ENCODE measurements at regions not wholly inside any gene's neighbourhood (a gene's known extent, or its start where the extent isn't known, plus 50 kb on each side); places are given as distances from the start of the nearest gene placed in this dataset.

DNA sequence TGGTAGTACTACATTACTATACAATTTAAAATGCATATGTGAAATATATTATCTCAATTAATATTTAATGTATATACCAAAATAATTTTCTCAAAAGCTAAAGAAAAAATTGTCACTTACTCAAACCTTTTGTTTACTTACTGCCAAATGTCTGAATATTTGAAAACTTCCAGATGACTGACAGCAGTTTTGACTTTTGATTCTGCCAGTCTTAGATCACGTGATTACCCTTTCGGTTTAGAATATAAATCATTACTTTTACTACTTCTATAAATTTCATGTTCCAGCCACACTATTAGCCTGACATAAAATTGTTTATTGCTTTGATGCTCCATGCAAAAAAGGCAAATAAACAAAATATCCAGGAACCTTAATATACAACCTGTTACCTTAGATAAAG, 680.7 kb upstream of the ID4 start:
- 70 to 85% methylated on average over 2 of the region's 2 CpGs for WGBS, 2 donors
- ATAC-seq, result no peak
- Histone ChIP-seq H3K27ac (peak overlapping the region in 1 of 4 donors; percentile 60), H3K4me1 (no peaks in the 10 kb centered on the region), H3K36me3 (replicated peaks in 1 of 2; ENCODE audit: insufficient read depth in 1 of 2, low read depth in 2 of 2) (no peaks in the 10 kb centered on the region), H3K4me3 (no peak overlapping the region), H3K27me3 (no peaks in the 10 kb centered on the region), H3K9me3 (no peaks in the 10 kb centered on the region)
- TF ChIP-seq CTCF (IDR thresholded peaks at IDR 0.05) (no peak), POLR2A (IDR thresholded peaks at IDR 0.05) (no peak)
- DNase-seq, result no peak
- intact Hi-C loops (cut with DNase I), result no loop called here

DNA sequence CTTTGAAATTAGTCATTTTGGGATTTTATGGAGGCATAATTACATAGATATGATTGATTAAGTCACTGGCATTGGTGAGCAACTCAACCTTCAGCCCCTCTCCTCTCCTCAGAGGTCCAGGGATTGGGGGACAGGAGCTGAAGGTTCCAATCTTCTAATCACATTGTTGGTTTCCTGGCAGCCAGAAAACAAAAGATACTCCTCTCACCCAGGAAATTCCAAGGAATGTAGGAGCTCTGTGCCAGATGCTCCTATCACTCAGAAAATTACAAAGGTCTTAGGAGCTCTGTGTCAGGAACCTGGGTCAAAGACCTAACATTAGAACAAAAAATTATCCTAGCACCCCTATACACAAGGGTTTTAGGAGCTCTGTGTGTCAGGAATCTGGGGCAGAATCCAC, 679.7 kb upstream of the ID4 start:
- no peaks in the 10 kb centered on the region for H3K9me3 ChIP-seq
- H3K27ac ChIP-seq, result peak overlapping the region in 3 of 4 donors; percentile 14 to 61 (median 60)

DNA sequence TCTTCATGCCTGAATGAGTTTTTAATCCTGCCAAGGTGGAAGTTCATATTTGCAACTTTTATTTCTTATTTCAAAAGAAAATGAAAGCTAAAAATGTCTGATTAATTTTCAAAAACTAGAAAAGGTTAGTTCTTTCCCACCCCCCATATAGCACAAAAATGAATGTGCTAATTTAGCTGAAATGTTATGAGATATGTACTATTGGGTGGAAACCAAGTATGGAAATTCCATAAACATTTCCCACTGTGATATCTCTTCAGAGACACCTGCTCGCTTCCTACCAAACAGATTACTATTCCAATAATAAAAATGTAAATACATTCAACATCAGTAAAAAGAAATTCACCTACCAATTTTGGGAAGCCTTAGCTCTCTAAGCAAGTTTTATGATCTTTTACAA, 678.6 kb upstream of the ID4 start:
- no peak for ATAC-seq
- peak overlapping the region; percentile 11 to 61 (median 40) for H3K27ac ChIP-seq
- TF ChIP-seq CTCF (IDR thresholded peaks at IDR 0.05), result no peak
- no peak for TF ChIP-seq POLR2A (IDR thresholded peaks at IDR 0.05)
- intact Hi-C loops (cut with DNase I), result no loop called here
- no peaks in the 10 kb centered on the region for H3K36me3 ChIP-seq (replicated peaks in 1 of 2; ENCODE audit: insufficient read depth in 1 of 2, low read depth in 2 of 2)
- no peaks in the 10 kb centered on the region for H3K27me3 ChIP-seq
- no peaks in the 10 kb centered on the region for H3K9me3 ChIP-seq
- DNase-seq, result no peak
- H3K4me1 ChIP-seq, result no peaks in the 10 kb centered on the region
- WGBS, 2 donors, result 33 to 44% methylated on average over 1 of the region's 1 CpG
- H3K4me3 ChIP-seq, result no peak overlapping the region

More for the DNA sequence above, 679.7 kb upstream of the ID4 start:
- Histone ChIP-seq H3K4me1 (no peaks in the 10 kb centered on the region), H3K4me3 (no peak overlapping the region), H3K36me3 (replicated peaks in 1 of 2; ENCODE audit: insufficient read depth in 1 of 2, low read depth in 2 of 2) (no peaks in the 10 kb centered on the region), H3K27me3 (no peaks in the 10 kb centered on the region)
- DNase-seq (no peak), ATAC-seq (no peak)
- TF ChIP-seq CTCF (IDR thresholded peaks at IDR 0.05), result no peak
- TF ChIP-seq POLR2A (IDR thresholded peaks at IDR 0.05), result no peak
- intact Hi-C loops (cut with DNase I), result no loop called here

GRCh38 chr6:19159089-19159488, 678.1 kb upstream of the ID4 start:
- no peak overlapping the region for H3K4me3 ChIP-seq
- TF ChIP-seq POLR2A (IDR thresholded peaks at IDR 0.05) (no peak), CTCF (IDR thresholded peaks at IDR 0.05) (no peak)
- ATAC-seq, result peak; percentile 83
- H3K9me3 ChIP-seq, result no peaks in the 10 kb centered on the region
- H3K36me3 ChIP-seq (replicated peaks in 1 of 2; ENCODE audit: insufficient read depth in 1 of 2, low read depth in 2 of 2), result no peaks in the 10 kb centered on the region
- intact Hi-C loops (cut with DNase I), result no loop called here
- H3K27ac ChIP-seq, result peak overlapping the region; percentile 11 to 61 (median 40)
- DNase-seq, result peak in 1 of 4 donors; percentile 15
- WGBS, 2 donors, result 15 to 25% methylated on average over 1 of the region's 1 CpG
- H3K27me3 ChIP-seq, result no peaks in the 10 kb centered on the region
- no peaks in the 10 kb centered on the region for H3K4me1 ChIP-seq

- intact Hi-C loops (cut with DNase I), result no loop called here
- WGBS, 2 donors, result 59 to 61% methylated on average over 2 of the region's 2 CpGs
- no peak for TF ChIP-seq POLR2A (IDR thresholded peaks at IDR 0.05)
- no peak for TF ChIP-seq CTCF (IDR thresholded peaks at IDR 0.05)
- no peaks in the 10 kb centered on the region for H3K4me1 ChIP-seq
- H3K27ac ChIP-seq, result peak overlapping the region in 3 of 4 donors; percentile 20 to 60 (median 26)
- H3K27me3 ChIP-seq, result no peaks in the 10 kb centered on the region
- no peaks in the 10 kb centered on the region for H3K9me3 ChIP-seq
- H3K4me3 ChIP-seq, result no peak overlapping the region
- ATAC-seq (no peak), DNase-seq (no peak)
- H3K36me3 ChIP-seq (replicated peaks in 1 of 2; ENCODE audit: insufficient read depth in 1 of 2, low read depth in 2 of 2), result no peaks in the 10 kb centered on the region
Measured at GRCh38 chr6:19159561-19159960, 677.6 kb upstream of the ID4 start.
